ENCODE measurements at regions not wholly inside any gene's neighbourhood (a gene's known extent, or its start where the extent isn't known, plus 50 kb on each side); places are given as distances from the start of the nearest gene placed in this dataset.

GRCh38 chr9:29555502-29555901 lies 1982.2 kb upstream of the C9orf72 start:
- no peak for TF ChIP-seq EP300 (IDR thresholded peaks at IDR 0.05)
- TF ChIP-seq POLR2A (IDR thresholded peaks at IDR 0.05), result no peak
- TF ChIP-seq CTCF (IDR thresholded peaks at IDR 0.05), result no peak

All from sigmoid colon (tissue), 4 donors.